MM.1S (cell line): ENCODE measurements at regions not wholly inside any gene's neighbourhood (a gene's known extent, or its start where the extent isn't known, plus 50 kb on each side); places are given as distances from the start of the nearest gene placed in this dataset.

ENCODE experiments used
- EZH2 ChIP-seq: fragments of 300-600 bp; sonication (generic); optimal IDR thresholded peaks from 2 replicates; pipeline ENCODE3; 2017; ENCODE audit warnings: low read depth, mild to moderate bottlenecking, antibody characterized with exemption, low read length, mixed read lengths
- EZH2phosphoT487 ChIP-seq: fragments of 300-600 bp; sonication (generic); IDR thresholded peaks from 2 replicates; pipeline ENCODE4 v1.6.1; 2018; ENCODE audit warnings: antibody characterized with exemption, low read length
- TF ChIP-seq, protein P1 (sequence below): fragments of 300-600 bp; sonication (generic); IDR thresholded peaks from 2 replicates; pipeline ENCODE4 v1.5.1; 2016; ENCODE audit warnings: antibody characterized with exemption, low read length, mixed read lengths

DNA sequence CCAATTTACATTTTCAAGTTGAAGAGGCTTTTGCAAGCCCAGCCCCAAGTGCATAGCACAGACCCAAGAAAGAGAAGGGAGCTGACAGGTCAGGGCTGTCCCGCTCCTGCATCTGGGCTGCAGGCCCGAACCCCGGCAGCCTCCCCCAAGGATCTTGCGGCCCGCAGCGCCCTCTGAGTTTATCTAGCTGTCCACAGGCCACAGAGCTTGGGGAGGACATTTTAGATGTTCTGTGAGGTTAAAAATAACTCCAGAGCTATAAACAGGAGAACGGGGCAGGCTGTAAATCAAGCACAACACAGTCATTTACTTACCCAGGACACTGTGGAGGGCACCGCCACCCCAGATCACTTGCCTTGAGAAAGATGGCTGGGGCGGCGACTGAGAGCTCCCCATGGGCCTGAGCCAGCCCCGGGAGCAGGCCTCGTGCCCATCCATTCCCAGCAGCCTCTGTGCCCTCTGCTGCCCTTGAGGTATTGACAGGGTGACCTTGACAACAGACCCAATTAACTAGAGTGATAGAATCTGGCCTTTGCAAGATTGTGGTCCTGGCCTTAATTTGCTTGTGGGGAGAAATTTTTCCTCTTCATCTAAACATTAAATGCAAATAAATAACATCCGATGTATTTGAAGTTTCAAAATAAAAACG is 563.0 kb downstream of the TCERG1L start:
- TF ChIP-seq, protein P1, sequence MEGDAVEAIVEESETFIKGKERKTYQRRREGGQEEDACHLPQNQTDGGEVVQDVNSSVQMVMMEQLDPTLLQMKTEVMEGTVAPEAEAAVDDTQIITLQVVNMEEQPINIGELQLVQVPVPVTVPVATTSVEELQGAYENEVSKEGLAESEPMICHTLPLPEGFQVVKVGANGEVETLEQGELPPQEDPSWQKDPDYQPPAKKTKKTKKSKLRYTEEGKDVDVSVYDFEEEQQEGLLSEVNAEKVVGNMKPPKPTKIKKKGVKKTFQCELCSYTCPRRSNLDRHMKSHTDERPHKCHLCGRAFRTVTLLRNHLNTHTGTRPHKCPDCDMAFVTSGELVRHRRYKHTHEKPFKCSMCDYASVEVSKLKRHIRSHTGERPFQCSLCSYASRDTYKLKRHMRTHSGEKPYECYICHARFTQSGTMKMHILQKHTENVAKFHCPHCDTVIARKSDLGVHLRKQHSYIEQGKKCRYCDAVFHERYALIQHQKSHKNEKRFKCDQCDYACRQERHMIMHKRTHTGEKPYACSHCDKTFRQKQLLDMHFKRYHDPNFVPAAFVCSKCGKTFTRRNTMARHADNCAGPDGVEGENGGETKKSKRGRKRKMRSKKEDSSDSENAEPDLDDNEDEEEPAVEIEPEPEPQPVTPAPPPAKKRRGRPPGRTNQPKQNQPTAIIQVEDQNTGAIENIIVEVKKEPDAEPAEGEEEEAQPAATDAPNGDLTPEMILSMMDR: no peak
- TF ChIP-seq EZH2phosphoT487: no peak
- no peak for TF ChIP-seq EZH2
